ENCODE measurements at regions not wholly inside any gene's neighbourhood (a gene's known extent, or its start where the extent isn't known, plus 50 kb on each side); places are given as distances from the start of the nearest gene placed in this dataset.

DNA sequence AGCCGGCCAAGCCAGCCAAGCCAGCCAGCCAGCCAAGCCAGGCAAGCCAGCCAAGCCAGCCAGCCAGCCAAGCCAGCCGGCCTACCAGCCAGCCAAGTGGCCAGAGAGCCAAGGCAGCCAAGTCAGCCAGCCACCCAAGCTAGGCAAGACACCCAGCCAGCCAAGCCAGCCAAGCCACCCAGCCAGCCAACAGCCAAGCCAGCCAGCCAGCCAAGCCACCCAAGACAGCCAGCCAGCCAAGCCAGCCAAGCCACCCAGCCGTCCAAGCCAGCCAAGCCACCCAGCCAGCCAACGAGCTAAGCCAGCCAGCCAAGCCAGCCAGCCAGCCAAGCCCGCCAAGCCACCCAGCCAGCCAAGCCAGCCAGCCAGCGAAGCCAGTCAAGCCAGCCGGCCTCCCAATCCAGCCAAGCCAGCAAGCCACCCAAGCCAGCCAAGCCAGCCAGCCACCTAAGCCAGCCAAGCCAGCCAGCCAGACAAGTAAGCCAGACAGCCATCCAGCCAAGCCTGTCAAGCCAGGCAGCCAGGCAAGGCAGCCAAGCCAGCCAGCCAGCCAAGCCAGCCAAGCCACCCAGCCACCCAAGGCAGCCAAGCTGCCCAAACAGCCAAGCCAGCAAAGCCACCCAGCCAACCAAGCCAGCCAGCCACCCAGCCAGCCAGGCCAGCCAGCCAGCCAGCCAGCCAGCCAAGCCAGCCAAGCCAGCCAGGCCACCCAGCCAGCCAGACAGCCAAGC lies 200.5 kb downstream of the GOLGA6L6 start:
- TF ChIP-seq POLR2AphosphoS5 (IDR thresholded peaks at IDR 0.05) (no peak), CTCF (IDR thresholded peaks at IDR 0.05) (no peak)
